ENCODE measurements at regions not wholly inside any gene's neighbourhood (a gene's known extent, or its start where the extent isn't known, plus 50 kb on each side); places are given as distances from the start of the nearest gene placed in this dataset.

DNA sequence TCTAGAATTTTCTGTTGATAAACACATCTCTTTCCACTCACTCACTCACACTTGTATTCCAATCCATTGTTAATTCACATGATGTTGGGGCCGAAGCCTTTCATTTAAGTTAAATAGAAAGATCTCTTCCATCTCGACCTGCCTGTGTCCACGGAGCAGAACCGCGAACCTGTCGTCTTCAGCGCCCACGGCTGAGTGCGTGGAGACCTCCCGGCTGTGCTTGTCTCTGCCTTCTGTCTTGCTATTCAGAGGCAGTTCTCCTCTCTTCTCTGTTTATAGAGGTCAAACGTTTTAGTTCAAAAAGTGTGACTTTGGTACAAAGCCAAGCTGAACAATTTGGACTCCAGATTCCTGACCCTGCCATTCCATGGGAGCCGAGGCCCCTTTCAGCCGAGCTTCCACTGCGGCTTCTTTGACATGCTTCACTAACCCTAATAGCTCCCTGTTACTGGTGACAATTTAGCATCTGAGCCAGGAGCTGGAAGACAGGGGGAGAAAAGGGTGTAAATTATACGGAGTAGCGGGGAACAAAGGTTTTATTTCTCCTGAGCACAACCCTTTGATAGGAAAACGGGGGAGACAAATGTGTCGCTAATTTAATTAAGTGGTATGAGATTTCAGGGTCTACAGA is 314.4 kb upstream of the IRX4 start:
- DNase-seq = no peak

- DNase-seq = no peak
Observed at GRCh38 chr5:2196416-2196815, 313.7 kb upstream of the IRX4 start.

DNA sequence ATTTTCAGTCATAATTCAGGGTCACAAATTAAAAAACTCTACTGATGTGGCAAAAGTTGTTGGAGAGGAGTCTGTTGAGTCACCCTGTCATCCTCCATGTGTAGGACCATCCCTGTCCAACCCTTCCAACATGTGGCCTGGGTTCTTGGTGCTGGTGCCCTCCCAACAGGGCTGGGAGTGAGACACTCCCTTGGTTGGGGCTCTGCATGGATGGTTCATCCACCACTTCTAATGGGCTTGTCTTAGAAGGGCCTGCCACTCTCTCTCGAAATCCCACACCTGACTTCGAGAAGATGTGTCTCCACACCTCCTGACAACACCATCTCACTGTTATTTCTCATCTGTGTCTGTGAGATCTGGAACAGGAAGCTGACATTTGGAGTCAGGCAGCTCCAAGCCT is 312.2 kb upstream of the IRX4 start:
- no peak for DNase-seq

DNA sequence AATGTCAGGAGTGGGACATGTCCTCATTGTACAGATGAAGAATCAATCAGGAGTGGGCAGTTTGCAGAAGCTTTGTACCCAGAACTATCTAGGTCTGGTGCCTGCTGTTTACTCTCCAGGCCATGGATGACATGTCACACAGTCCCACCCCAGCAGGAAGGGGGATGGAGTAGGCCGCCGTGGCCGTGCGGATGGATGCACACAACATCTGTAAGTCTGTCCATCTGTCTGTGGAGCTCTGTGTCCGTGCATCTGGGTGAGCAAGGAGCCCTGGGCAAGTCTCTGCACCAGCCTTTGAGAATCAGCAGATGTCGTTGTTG is 311.5 kb upstream of the IRX4 start:
- DNase-seq = no peak

- no peak for DNase-seq
Observed at GRCh38 chr5:2193542-2194235, 311.0 kb upstream of the IRX4 start.

- no peak for DNase-seq
Observed at GRCh38 chr5:2193142-2193541, 310.4 kb upstream of the IRX4 start.

- DNase-seq = no peak
Observed at GRCh38 chr5:2192496-2192895, 309.8 kb upstream of the IRX4 start.

GRCh38 chr5:2191972-2192371 is 309.2 kb upstream of the IRX4 start:
- no peak for DNase-seq

DNA sequence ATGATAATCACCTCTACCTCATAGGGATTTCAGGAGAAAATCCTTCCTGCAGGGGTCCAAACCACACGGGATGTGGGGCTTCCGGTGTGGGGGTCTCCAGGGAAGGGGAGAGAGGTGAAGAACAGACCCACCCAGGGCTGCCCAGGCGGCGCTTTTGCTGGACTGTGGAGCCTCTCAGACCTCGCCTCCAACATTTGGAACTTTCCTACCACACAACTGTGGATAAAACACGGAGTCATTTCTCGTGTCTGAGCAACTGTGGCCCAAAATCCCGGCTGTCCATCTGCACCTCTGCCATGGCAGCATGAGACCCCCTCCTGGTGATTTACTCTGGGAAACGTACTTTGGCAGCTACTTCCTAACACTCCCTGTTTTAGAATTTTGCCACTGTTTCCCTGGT is 307.8 kb upstream of the IRX4 start:
- DNase-seq = no peak

- DNase-seq = no peak
Observed at GRCh38 chr5:2188661-2189060, 305.9 kb upstream of the IRX4 start.

GRCh38 chr5:2188137-2188536 is 305.4 kb upstream of the IRX4 start:
- DNase-seq = no peak

DNA sequence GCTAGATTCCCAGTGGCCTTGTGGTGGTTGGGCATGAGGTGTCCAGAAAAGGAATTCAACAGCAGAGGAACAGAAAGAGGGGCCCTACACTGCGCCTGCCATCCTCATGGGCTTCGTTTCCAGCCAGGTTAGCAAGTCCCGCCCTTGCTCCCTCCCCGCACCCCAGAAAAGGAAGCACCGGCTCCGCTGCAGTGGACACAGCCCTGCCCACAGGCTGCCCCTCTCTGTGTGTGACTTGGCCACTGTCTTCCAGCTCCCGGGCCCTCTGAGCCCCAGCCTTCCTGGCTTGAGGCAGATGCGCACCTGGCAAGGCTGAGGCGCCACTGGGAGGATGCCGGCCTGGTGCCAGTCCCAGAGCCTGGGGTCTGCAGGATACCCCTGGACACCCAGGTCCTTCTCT is 305.0 kb upstream of the IRX4 start:
- DNase-seq = no peak

DNA sequence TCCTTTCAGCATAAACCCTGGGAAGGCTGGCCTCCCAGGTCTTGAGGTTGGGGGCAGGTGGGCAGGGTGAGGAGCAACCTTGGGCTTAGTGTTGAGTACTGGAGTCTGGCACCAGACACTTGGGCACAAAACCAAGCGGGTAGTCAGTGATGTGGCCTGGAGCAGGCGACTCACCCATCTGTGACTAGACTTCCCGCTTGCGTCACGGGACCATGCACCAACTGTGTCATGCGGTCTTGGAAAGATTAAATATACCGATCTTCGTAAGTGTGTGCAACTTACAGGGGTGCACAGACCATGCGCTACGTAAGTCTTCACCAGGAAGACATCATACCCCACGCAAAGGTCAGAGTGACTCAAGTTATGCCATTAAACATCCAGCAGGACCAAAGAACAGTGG is 304.4 kb upstream of the IRX4 start:
- DNase-seq = no peak

- DNase-seq = no peak
Observed at GRCh38 chr5:2186472-2187015, 303.8 kb upstream of the IRX4 start.

GRCh38 chr5:2185646-2186471 is 303.1 kb upstream of the IRX4 start:
- no peak for DNase-seq

DNA sequence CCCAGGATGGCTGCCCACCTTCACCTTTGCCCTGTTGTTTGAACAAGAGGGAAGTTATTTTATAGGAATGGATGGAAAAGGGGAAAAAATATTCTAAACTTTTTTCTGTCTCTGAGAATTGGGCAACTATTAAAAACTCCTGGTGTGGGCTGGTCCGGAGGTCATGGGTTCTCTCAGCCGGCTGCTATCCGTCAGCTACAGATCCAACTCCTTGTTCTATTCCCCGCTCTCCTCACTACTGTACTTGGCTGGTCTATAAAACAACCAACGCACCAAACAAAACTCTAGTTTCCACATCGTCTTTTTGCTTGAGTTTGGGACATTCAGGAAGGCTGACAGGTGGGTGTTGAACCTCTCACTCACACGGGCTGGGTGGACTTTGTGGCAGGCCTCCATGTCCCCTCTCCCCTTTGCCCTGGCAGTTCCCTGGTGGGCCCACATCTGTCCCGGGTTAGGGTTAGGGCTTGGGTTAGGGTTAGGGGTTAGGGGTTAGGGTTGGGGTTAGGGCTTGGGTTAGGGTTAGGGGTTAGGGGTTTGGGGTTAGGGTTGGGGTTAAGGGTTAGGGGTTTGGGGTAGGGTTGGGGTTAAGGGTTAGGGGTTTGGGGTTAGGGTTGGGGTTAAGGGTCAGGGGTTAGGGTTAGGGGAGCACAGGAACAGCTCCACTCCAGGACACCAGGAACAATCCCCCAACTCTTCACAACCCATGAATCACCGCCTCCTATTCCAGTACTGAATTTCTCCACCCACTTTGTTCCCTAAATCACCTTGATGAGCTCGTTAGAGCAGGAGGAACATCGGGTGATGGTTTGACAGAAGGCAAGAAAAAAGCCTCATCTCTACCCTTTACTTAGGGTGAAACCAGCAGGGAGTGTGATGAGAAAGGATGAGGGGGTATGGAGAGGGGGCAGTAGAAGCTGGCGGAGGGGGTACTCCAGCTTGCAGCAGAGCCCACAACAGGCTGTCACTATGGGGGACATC is 302.1 kb upstream of the IRX4 start:
- no peak for DNase-seq

DNA sequence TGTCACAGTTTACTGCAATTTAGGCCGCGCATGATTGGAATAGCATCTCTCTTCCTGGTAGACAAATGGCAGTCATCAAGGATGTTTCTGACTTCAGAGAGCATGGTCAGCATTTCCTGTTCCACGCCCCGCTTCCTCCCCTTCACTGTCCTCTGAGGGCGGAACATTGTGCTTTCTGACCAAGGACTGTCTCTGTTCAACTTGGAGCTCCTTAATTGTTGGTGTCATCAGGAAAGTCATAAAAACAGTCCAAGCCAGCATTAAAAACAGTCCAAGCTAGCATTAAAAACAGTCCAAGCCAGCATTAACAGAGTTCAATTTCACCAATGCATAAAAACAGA is 301.3 kb upstream of the IRX4 start:
- DNase-seq = no peak

GRCh38 chr5:2183154-2184025 is 300.7 kb upstream of the IRX4 start:
- DNase-seq = no peak

DNA sequence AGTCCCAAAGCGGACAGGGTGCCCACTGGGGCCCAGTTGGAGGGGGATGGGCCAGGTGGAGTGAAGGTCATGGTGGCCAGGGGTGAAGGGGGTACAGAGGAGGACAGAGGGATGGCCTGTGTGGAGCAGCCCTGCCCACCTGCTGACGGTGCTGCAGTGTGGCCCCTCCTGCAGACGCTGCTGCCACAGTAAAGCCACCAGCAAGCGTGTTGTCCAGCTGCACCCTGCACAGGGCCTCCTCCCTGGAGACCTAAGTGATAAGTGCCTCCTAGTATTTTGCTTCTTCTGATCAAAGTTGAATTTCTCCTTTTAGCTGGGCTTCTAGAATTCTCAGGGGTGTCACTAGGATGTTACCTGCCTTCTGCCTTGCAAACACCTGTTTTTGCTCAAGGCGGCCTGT is 299.3 kb upstream of the IRX4 start:
- no peak for DNase-seq

- DNase-seq = no peak
Observed at GRCh38 chr5:2181557-2181956, 298.8 kb upstream of the IRX4 start.

- DNase-seq = no peak
Observed at GRCh38 chr5:2181149-2181548, 298.4 kb upstream of the IRX4 start.

DNA sequence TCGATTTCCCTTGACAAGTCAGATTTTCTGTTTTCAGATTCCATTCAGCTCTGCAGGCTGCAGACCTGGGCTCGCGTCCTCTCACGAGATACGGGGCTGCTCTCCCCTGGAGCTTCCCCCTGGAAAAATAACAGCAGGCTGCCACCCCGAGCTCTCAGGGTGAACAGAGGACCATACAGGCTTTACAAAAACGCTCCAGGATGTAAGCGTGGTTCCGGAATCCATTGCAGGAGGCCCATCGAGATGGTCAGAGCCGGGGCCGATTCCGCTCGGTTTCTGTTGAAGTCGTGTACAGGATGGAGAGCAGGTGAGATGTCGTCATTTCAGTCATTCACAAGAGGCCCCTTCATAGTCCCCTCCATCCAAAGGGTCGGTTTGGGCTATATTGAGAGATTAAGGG is 297.7 kb upstream of the IRX4 start:
- no peak for DNase-seq
